ENCODE measurements at regions not wholly inside any gene's neighbourhood (a gene's known extent, or its start where the extent isn't known, plus 50 kb on each side); places are given as distances from the start of the nearest gene placed in this dataset.
"Not testable (repeated sequence)": the region's sequence is repeated elsewhere in the genome, so short reads cannot be mapped to it uniquely, and the experiment has no call there.

- TF ChIP-seq EZH2phosphoT487 (IDR thresholded peaks at IDR 0.05; ENCODE audit: borderline replicate concordance, low read depth, low read length) (no peak), CTCF (conservative IDR thresholded peaks at IDR 0.05; ENCODE audit: low read length) (no peak)
- Histone ChIP-seq H3K4me2 (ENCODE audit: low read length) (no peak overlapping the region), H3K27ac (ENCODE audit: low read depth, low read length, poor library complexity, severe bottlenecking) (no peak overlapping the region), H3K79me2 (ENCODE audit: insufficient read depth, low read depth, low read length) (no peaks in the 10 kb centered on the region), H3K36me3 (ENCODE audit: insufficient read depth, low read length) (no peaks in the 10 kb centered on the region), H3K4me3 (ENCODE audit: low read depth, low read length, poor library complexity, severe bottlenecking) (no peak overlapping the region), H3K9me2 (ENCODE audit: insufficient read depth, low read length) (no peaks in the 10 kb centered on the region), H2AFZ (ENCODE audit: low read length) (no peak overlapping the region), H4K20me1 (ENCODE audit: insufficient read depth, low read length) (no peaks in the 10 kb centered on the region), H3K4me1 (ENCODE audit: insufficient read depth, low read length, poor library complexity, severe bottlenecking) (no peaks in the 10 kb centered on the region), H3K9me3 (ENCODE audit: low read length) (no peaks in the 10 kb centered on the region)
- intact Hi-C loops (cut with micrococcal nuclease; ENCODE audit: unreplicated experiment), result no loop called here
- no peak for DNase-seq (ENCODE audit: low spot score)
- no TSS peak for BruUV-seq (replicated peaks)
- ChIA-PET CTCF (ENCODE audit: unreplicated experiment) (no interaction called here), POLR2A (interaction anchor here (0.7 kb wide), 1 partner anchor 30 kb away, joined by 3 read pairs; no protein-coding TSS in a partner anchor)
Measured at GRCh38 chr6:81875782-81876293, 123.4 kb upstream of the TENT5A start.

- H3K4me2 ChIP-seq (ENCODE audit: low read length); H4K20me1 ChIP-seq (ENCODE audit: insufficient read depth, low read length); H3K79me2 ChIP-seq (ENCODE audit: insufficient read depth, low read depth, low read length); H3K9me2 ChIP-seq (ENCODE audit: insufficient read depth, low read length); intact Hi-C loops (cut with micrococcal nuclease; ENCODE audit: unreplicated experiment); POLR2A ChIA-PET; H2AFZ ChIP-seq (ENCODE audit: low read length); BruUV-seq (replicated peaks); H3K27ac ChIP-seq (ENCODE audit: low read depth, low read length, poor library complexity, severe bottlenecking); H3K4me3 ChIP-seq (ENCODE audit: low read depth, low read length, poor library complexity, severe bottlenecking); DNase-seq (ENCODE audit: low spot score); H3K4me1 ChIP-seq (ENCODE audit: insufficient read depth, low read length, poor library complexity, severe bottlenecking); CTCF ChIA-PET (ENCODE audit: unreplicated experiment); H3K9me3 ChIP-seq (ENCODE audit: low read length); H3K36me3 ChIP-seq (ENCODE audit: insufficient read depth, low read length): not testable (repeated sequence)
Measured at GRCh38 chr6:81869749-81870508, 117.4 kb upstream of the TENT5A start.

GRCh38 chr6:81865712-81866111 lies 113.2 kb upstream of the TENT5A start:
- CTCF ChIA-PET (ENCODE audit: unreplicated experiment), result no interaction called here
- Histone ChIP-seq H3K36me3 (ENCODE audit: insufficient read depth, low read length) (no peaks in the 10 kb centered on the region), H2AFZ (ENCODE audit: low read length) (no peak overlapping the region), H4K20me1 (ENCODE audit: insufficient read depth, low read length) (no peaks in the 10 kb centered on the region), H3K4me2 (ENCODE audit: low read length) (no peak overlapping the region), H3K9me2 (ENCODE audit: insufficient read depth, low read length) (no peaks in the 10 kb centered on the region), H3K4me1 (ENCODE audit: insufficient read depth, low read length, poor library complexity, severe bottlenecking) (no peaks in the 10 kb centered on the region), H3K79me2 (ENCODE audit: insufficient read depth, low read depth, low read length) (no peaks in the 10 kb centered on the region), H3K9me3 (ENCODE audit: low read length) (no peaks in the 10 kb centered on the region), H3K27ac (ENCODE audit: low read depth, low read length, poor library complexity, severe bottlenecking) (no peak overlapping the region), H3K4me3 (ENCODE audit: low read depth, low read length, poor library complexity, severe bottlenecking) (no peak overlapping the region)
- no TSS peak for BruUV-seq (replicated peaks)
- intact Hi-C loops (cut with micrococcal nuclease; ENCODE audit: unreplicated experiment), result no loop called here
- POLR2A ChIA-PET, result no interaction called here
- TF ChIP-seq CTCF (conservative IDR thresholded peaks at IDR 0.05; ENCODE audit: low read length) (no peak), EZH2phosphoT487 (IDR thresholded peaks at IDR 0.05; ENCODE audit: borderline replicate concordance, low read depth, low read length) (no peak)
- no peak for DNase-seq (ENCODE audit: low spot score)

Data from OCI-LY7 (cell line).